Inflammatory macrophage (primary cell): ENCODE measurements at regions not wholly inside any gene's neighbourhood (a gene's known extent, or its start where the extent isn't known, plus 50 kb on each side); places are given as distances from the start of the nearest gene placed in this dataset.
"Not testable (repeated sequence)": the region's sequence is repeated elsewhere in the genome, so short reads cannot be mapped to it uniquely, and the experiment has no call there.

Source experiments
- DNase-seq, 2 donors: peaks; one replicate each; pipeline ENCODE4 v3.0.0-alpha.2; 2020 to 2022

DNA sequence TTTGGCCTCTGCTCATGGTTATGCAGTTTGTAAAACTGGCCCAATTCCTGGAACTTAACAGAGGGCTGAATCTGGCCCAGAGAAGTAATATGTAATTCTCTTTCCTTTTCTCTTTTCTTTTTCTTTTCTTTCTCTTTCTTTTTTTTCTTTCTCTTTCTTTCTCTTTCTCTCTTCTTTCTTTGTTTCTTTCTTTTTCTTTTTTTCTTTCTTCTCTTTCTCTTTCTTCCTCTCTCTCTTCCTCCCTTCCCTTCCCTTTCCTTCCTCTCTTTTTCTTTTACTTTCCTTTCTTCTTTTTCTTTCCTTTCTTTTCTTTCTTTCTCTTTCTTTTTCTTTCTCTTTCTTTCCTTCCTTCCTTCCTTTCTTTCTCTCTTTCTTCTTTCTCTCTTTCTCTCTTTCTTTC is 88.8 kb upstream of the SLITRK5 start:
- no peak for DNase-seq

- no peak for DNase-seq
Observed at GRCh38 chr13:87590518-87590917, 80.7 kb upstream of the SLITRK5 start.

DNA sequence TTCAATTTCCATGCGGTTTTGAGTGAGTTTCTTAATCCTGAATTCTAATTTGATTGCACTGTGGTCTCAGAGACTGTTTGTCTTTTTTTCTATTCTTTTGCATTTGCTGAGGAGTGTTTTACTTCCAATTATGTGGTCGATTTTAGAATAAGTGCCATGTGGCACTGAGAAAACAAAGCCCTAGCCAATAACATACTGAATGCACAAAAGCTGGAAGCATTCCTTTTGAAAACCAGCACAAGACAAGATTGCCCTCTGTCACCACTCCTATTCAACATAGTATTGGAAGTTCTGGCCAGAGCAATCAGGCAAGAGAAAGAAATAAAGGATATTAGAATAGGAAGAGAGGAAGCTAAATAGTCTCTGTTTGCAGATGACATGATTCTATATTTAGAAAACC is 66.7 kb upstream of the SLITRK5 start:
- not testable (repeated sequence) for DNase-seq

DNA sequence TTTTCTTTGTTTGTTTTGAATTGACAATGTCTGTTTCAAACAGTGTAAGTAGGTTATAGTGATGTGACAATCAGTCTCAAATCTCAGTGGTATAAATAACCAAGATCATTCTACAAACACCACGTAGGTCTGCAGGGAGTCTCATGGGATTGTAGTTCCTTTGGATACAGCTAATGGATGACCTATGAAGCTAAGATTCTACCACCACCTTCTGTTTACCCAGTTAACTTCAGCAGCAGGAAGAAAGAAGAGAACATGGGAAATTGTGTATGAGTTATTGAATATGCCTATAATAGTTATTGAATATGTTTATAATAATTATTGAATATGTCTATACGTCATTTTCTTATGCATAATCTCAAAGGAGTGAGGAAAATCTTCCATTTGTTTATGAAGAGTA is 63.9 kb upstream of the SLITRK5 start:
- DNase-seq: no peak

DNA sequence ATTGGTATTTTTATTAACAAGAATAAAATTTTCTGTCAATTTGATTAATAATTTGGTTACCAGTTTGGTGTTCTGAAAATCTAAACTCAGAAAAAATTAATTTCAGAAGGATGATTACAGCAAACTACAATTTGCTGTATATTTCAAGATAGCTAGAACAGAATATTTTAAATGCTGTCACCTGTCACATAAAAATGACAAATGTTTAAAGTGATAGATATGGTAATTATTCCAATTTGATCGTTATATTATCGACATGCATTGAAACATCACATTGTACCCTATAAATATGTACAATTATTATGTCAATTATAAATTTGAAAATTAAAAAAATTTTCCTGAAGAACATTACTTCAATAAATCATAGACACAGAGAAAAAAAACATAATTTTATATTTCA is 56.9 kb upstream of the SLITRK5 start:
- DNase-seq: no peak
